ENCODE measurements at regions not wholly inside any gene's neighbourhood (a gene's known extent, or its start where the extent isn't known, plus 50 kb on each side); places are given as distances from the start of the nearest gene placed in this dataset.
"Not testable (repeated sequence)": the region's sequence is repeated elsewhere in the genome, so short reads cannot be mapped to it uniquely, and the experiment has no call there.

DNA sequence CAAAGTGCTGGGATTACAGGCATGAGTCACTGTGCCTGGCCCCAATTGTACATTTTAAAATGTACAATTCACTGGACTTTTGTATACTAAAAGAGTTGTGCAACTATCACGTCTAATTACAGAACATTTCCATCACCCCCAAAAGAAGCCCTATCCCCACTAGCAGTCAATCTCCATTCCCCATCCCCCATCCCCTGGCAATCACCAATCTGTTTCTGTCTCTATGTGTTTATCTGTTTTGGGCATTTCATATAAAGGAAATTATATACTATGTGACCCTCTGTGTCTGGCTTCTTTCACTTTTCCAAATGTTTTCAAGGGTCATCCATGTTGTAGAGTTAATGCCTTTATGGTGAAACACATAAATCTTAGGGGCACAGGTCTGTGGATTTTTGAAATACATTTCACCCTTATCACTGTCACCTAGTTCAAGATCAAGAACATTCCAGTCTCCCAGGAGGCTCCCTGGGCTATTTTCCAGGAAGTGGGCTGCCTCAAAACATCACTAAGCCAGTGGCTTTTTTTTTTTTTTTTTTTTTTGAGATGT, 129.2 kb downstream of the CRLF3 start:
- TF ChIP-seq POLR2A (IDR thresholded peaks at IDR 0.05) = not testable (repeated sequence)
- TF ChIP-seq, protein P1, sequence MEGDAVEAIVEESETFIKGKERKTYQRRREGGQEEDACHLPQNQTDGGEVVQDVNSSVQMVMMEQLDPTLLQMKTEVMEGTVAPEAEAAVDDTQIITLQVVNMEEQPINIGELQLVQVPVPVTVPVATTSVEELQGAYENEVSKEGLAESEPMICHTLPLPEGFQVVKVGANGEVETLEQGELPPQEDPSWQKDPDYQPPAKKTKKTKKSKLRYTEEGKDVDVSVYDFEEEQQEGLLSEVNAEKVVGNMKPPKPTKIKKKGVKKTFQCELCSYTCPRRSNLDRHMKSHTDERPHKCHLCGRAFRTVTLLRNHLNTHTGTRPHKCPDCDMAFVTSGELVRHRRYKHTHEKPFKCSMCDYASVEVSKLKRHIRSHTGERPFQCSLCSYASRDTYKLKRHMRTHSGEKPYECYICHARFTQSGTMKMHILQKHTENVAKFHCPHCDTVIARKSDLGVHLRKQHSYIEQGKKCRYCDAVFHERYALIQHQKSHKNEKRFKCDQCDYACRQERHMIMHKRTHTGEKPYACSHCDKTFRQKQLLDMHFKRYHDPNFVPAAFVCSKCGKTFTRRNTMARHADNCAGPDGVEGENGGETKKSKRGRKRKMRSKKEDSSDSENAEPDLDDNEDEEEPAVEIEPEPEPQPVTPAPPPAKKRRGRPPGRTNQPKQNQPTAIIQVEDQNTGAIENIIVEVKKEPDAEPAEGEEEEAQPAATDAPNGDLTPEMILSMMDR (IDR thresholded peaks at IDR 0.05) = not testable (repeated sequence)
